SU-DHL-6 (cell line): ENCODE measurements at regions not wholly inside any gene's neighbourhood (a gene's known extent, or its start where the extent isn't known, plus 50 kb on each side); places are given as distances from the start of the nearest gene placed in this dataset.

Experiments used
- H2AFZ ChIP-seq: fragments of 200-600 bp; sonication (generic); 2 replicates; pipeline ENCODE4 v1.6.1; 2014; ENCODE audit warnings: low read depth, mild to moderate bottlenecking, moderate library complexity, mixed read lengths, antibody characterized with exemption, low read length; ENCODE audit not compliant: severe bottlenecking
- H3F3A ChIP-seq: fragments of 200-600 bp; shearing (Covaris generic); 2 replicates; pipeline ENCODE4 v1.6.0; 2016; ENCODE audit warnings: antibody characterized with exemption, mild to moderate bottlenecking; ENCODE audit not compliant: insufficient read depth
- H3K27ac ChIP-seq: fragments of 200-600 bp; sonication (generic); 2 replicates; pipeline ENCODE4 v1.5.1; 2016; ENCODE audit warnings: low read depth, mild to moderate bottlenecking, low read length, moderate library complexity, mixed read lengths
- H3K27me3 ChIP-seq: fragments of 200-600 bp; sonication (generic), shearing (Covaris generic); 2 replicates; pipeline ENCODE4 v1.6.0; 2014; ENCODE audit warnings: mild to moderate bottlenecking, low read length
- H3K36me3 ChIP-seq: fragments of 200-600 bp; sonication (generic); 2 replicates; pipeline ENCODE4 v1.6.1; 2014; ENCODE audit warnings: mild to moderate bottlenecking, low read length, mixed read lengths
- H3K4me2 ChIP-seq: fragments of 300-600, 200-600 bp; shearing (Covaris generic), sonication (generic); 2 replicates; pipeline ENCODE4 v1.6.0; 2014; ENCODE audit warnings: low read length, low read depth, mild to moderate bottlenecking; ENCODE audit not compliant: poor library complexity, severe bottlenecking
- H3K4me3 ChIP-seq: fragments of 200-600 bp; sonication (generic); 2 replicates; pipeline ENCODE4 v1.5.1; 2014; ENCODE audit warnings: antibody characterized with exemption, low read length, mild to moderate bottlenecking, mixed read lengths; ENCODE audit not compliant: insufficient read depth, poor library complexity, severe bottlenecking
- H3K79me2 ChIP-seq: fragments of 200-600 bp; sonication (generic); 2 replicates; pipeline ENCODE4 v1.6.1; 2014; ENCODE audit warnings: mild to moderate bottlenecking, low read length, moderate library complexity; ENCODE audit not compliant: insufficient read depth
- H3K9ac ChIP-seq: fragments of 200-600 bp; sonication (generic); 2 replicates; pipeline ENCODE4 v1.7.0; 2014; ENCODE audit warnings: mild to moderate bottlenecking, low read length
- H3K9me2 ChIP-seq: fragments of 200-600 bp; sonication (generic); replicated peaks from 2 replicates; pipeline ENCODE4 v1.6.1; 2014; ENCODE audit warnings: low read length; ENCODE audit not compliant: insufficient read depth
- H3K9me3 ChIP-seq: fragments of 200-600 bp; sonication (generic); 2 replicates; pipeline ENCODE4 v1.6.1; 2014; ENCODE audit warnings: low read length, mixed read lengths; ENCODE audit not compliant: insufficient read depth
- H4K20me1 ChIP-seq: fragments of 200-600 bp; sonication (generic); 2 replicates; pipeline ENCODE4 v1.6.1; 2014; ENCODE audit warnings: low read depth, mild to moderate bottlenecking, antibody characterized with exemption, low read length, moderate library complexity, mixed read lengths
- EZH2phosphoT487 ChIP-seq: fragments of 200-600 bp; sonication (generic), shearing (Covaris generic); conservative IDR thresholded peaks from 2 replicates; pipeline ENCODE4 v1.6.1; 2018; ENCODE audit warnings: mild to moderate bottlenecking, antibody characterized with exemption, low read length, moderate library complexity, mixed read lengths
- TF ChIP-seq, protein P1 (sequence below): fragments of 200-600 bp; sonication (generic); IDR thresholded peaks from one replicate; pipeline ENCODE4 v1.5.1; 2017; ENCODE audit warnings: antibody characterized with exemption, mild to moderate bottlenecking, low read length, moderate library complexity; ENCODE audit not compliant: insufficient read depth, poor library complexity, severe bottlenecking

DNA sequence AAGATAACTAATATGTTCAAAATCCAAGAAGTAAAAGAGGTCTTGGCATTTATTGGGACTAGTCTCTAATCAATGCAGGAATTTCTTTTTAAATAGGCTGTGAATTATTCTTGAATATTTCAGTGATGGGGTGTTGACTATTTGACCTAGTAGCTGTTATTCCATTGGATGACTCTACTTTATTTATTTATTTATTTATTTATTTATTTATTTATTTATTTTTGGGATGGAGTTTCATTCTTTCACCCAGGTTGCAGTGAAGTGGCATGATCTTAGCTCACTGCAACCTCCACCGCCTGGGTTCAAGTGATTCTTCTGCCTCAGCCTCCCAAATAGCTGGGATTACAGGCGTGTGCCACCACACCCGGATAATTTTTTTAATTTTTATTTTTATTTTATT is 1227.8 kb downstream of the ZPLD1 start:
- no peaks in the 10 kb centered on the region for H4K20me1 ChIP-seq
- H3K4me2 ChIP-seq = no peak overlapping the region
- H3K9me3 ChIP-seq = no peaks in the 10 kb centered on the region
- H3K36me3 ChIP-seq = no peaks in the 10 kb centered on the region
- no peaks in the 10 kb centered on the region for H3K27me3 ChIP-seq
- no peak overlapping the region for H3K4me3 ChIP-seq
- H3K79me2 ChIP-seq = no peaks in the 10 kb centered on the region
- no peaks in the 10 kb centered on the region for H3K9me2 ChIP-seq
- no peak overlapping the region for H3K9ac ChIP-seq
- H3F3A ChIP-seq = no peaks in the 10 kb centered on the region
- no peak overlapping the region for H3K27ac ChIP-seq
- no peak for TF ChIP-seq EZH2phosphoT487
- TF ChIP-seq, protein P1, sequence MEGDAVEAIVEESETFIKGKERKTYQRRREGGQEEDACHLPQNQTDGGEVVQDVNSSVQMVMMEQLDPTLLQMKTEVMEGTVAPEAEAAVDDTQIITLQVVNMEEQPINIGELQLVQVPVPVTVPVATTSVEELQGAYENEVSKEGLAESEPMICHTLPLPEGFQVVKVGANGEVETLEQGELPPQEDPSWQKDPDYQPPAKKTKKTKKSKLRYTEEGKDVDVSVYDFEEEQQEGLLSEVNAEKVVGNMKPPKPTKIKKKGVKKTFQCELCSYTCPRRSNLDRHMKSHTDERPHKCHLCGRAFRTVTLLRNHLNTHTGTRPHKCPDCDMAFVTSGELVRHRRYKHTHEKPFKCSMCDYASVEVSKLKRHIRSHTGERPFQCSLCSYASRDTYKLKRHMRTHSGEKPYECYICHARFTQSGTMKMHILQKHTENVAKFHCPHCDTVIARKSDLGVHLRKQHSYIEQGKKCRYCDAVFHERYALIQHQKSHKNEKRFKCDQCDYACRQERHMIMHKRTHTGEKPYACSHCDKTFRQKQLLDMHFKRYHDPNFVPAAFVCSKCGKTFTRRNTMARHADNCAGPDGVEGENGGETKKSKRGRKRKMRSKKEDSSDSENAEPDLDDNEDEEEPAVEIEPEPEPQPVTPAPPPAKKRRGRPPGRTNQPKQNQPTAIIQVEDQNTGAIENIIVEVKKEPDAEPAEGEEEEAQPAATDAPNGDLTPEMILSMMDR = no peak
- no peak overlapping the region for H2AFZ ChIP-seq

DNA sequence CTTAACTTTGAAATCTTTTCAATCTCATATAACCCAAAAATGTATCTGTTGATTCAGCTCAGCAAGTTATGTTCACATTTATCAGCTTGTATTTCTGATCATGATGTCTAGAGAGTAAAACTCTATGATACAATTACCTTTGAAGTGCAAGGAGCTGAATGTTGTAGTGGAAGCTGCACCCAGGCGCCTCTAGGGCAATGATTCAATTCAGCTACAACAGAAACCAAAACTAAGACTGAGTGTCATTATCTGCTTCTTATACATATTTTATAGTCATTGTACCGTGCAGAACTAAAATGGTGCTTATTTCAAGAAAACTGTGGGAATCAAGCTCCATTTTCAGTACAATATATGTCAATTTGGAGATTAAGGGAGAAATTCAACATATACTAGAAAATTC is 1237.5 kb downstream of the ZPLD1 start:
- no peak overlapping the region for H3K27ac ChIP-seq
- no peaks in the 10 kb centered on the region for H3K36me3 ChIP-seq
- TF ChIP-seq, protein P1 = no peak
- no peak for TF ChIP-seq EZH2phosphoT487
- H4K20me1 ChIP-seq = no peaks in the 10 kb centered on the region
- no peak overlapping the region for H3K4me3 ChIP-seq
- no peaks in the 10 kb centered on the region for H3K9me3 ChIP-seq
- H3K27me3 ChIP-seq = no peaks in the 10 kb centered on the region
- H3K9ac ChIP-seq = no peak overlapping the region
- no peaks in the 10 kb centered on the region for H3K79me2 ChIP-seq
- H2AFZ ChIP-seq = no peak overlapping the region
- no peaks in the 10 kb centered on the region for H3K9me2 ChIP-seq
- H3K4me2 ChIP-seq = no peak overlapping the region
- no peaks in the 10 kb centered on the region for H3F3A ChIP-seq

DNA sequence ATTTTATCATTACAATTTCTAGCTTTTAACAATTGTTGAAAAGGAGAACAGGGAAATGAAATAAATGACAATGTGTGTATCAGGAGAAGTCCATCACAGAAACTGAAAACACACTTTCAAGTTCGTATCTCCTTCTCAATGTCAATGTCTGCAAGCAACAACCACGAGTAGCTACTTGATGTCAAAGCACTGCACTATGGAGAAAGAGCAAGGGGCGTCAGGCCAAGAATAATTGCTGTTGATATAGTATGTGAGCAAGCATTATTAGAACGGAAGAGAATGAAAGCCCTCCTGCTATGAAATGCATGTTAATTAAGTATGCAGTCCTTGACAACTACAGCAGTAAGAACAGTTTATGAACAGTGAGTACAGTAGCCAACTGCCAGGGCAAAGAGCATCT is 1250.1 kb downstream of the ZPLD1 start:
- Histone ChIP-seq H3F3A (no peaks in the 10 kb centered on the region), H4K20me1 (no peaks in the 10 kb centered on the region), H3K27ac (no peak overlapping the region), H3K79me2 (no peaks in the 10 kb centered on the region), H3K4me2 (no peak overlapping the region), H2AFZ (no peak overlapping the region), H3K4me3 (no peak overlapping the region), H3K36me3 (no peaks in the 10 kb centered on the region), H3K9me3 (no peaks in the 10 kb centered on the region), H3K27me3 (no peaks in the 10 kb centered on the region), H3K9ac (no peak overlapping the region), H3K9me2 (no peaks in the 10 kb centered on the region)
- no peak for TF ChIP-seq EZH2phosphoT487
- TF ChIP-seq, protein P1 = no peak

DNA sequence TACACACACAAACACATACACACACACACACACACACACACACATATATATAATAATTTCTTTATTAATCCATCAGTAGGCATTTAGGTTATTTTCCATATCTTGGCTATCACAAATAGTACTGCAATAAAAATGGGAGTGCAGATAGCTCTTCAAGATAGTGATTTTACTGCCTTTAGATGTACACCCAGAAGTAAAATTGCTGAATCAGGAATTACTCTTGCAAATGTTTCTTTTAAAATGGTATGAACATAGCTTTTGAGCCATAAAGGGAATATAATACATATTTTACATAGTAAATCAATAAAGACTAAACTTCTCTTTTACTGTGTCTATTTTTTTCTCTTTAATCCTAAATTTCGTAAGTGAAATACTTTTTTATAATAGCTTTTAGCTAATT is 1251.1 kb downstream of the ZPLD1 start:
- Histone ChIP-seq H3K9me3 (no peaks in the 10 kb centered on the region), H4K20me1 (no peaks in the 10 kb centered on the region), H2AFZ (no peak overlapping the region), H3K27me3 (no peaks in the 10 kb centered on the region), H3K79me2 (no peaks in the 10 kb centered on the region), H3K36me3 (no peaks in the 10 kb centered on the region), H3K27ac (no peak overlapping the region), H3K9ac (no peak overlapping the region), H3K4me3 (no peak overlapping the region), H3K9me2 (no peaks in the 10 kb centered on the region), H3K4me2 (no peak overlapping the region), H3F3A (no peaks in the 10 kb centered on the region)
- TF ChIP-seq, protein P1 = no peak
- TF ChIP-seq EZH2phosphoT487 = no peak
